Dendritic cell treated with granulocyte-macrophage colony-stimulating factor and Interleukin-4, amounts not matched to agents 40 ng/mL and 50 ng/mL, for 4 days (primary cell): ENCODE measurements at regions not wholly inside any gene's neighbourhood (a gene's known extent, or its start where the extent isn't known, plus 50 kb on each side); places are given as distances from the start of the nearest gene placed in this dataset.
"Not testable (repeated sequence)": the region's sequence is repeated elsewhere in the genome, so short reads cannot be mapped to it uniquely, and the experiment has no call there.

Source experiments
- H3K27ac Mint-ChIP-seq: one replicate; pipeline ENCODE4 v1.8.0; 2022; ENCODE audit warnings: mild to moderate bottlenecking, mixed read lengths
- H3K27me3 Mint-ChIP-seq: one replicate; pipeline ENCODE4 v1.8.0; 2022; ENCODE audit warnings: mild to moderate bottlenecking, mixed read lengths
- H3K36me3 Mint-ChIP-seq: one replicate; pipeline ENCODE4 v1.8.0; 2022; ENCODE audit warnings: low read depth, mixed read lengths
- H3K4me1 Mint-ChIP-seq: one replicate; pipeline ENCODE4 v1.8.0; 2022; ENCODE audit warnings: low read depth, mixed read lengths
- H3K4me3 Mint-ChIP-seq: one replicate; pipeline ENCODE4 v1.8.0; 2022; ENCODE audit warnings: mild to moderate bottlenecking, moderate library complexity, mixed read lengths
- H3K9me3 Mint-ChIP-seq: one replicate; pipeline ENCODE4 v1.8.0; 2022; ENCODE audit warnings: mixed read lengths
- intact Hi-C: fragments of 100-400 bp; cut with micrococcal nuclease; formaldehyde crosslinking; loops from one replicate; pipeline ENCODE4 v1.15.0; 2022

DNA sequence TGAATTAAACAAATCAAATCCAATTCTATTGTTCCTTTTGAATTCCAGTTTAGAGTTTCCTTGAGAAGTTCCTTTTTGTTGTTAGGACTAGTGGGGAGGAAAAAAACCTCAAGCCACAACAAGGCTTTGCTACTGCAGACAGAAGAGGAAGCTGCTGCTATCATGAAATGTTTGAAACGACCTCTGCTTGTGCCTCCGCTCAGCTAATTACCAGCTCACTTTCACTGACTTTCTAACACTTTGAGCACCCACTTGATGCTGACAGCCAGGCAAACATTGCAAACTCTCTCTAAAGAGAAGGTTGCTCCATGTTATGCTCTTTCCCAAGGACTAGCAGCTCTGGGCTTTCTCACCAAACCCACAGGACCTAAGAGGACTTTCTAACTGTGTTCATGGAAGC, 203.9 kb upstream of the PROX1 start:
- Mint-ChIP-seq H3K27me3 (no peaks in the 10 kb centered on the region), H3K4me3 (no peak overlapping the region), H3K27ac (no peak overlapping the region), H3K9me3 (no peaks in the 10 kb centered on the region), H3K4me1 (no peaks in the 10 kb centered on the region), H3K36me3 (no peaks in the 10 kb centered on the region)
- intact Hi-C loops, result no loop called here

DNA sequence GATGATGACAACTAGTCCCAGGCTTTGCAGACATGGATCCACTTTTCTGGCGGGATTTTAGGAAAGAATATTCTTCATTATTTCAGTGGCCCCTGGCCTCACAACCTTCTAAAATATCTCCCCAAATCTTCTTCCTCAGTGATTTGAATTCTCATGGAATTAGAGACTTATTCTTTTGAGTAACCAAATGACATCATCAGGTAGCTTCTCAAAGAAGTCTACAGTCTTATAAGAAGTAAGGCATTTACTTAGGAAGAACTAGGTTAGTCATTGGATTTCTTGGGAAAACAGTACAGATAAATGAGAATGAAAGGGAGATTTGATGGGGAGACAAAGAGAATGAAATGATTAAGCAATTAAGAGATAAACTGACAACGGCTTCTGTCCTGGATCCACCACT, 201.1 kb upstream of the PROX1 start:
- H3K27me3 Mint-ChIP-seq, result no peaks in the 10 kb centered on the region
- no peak overlapping the region for H3K4me3 Mint-ChIP-seq
- intact Hi-C loops, result no loop called here
- H3K27ac Mint-ChIP-seq, result no peak overlapping the region
- no peaks in the 10 kb centered on the region for H3K36me3 Mint-ChIP-seq
- H3K9me3 Mint-ChIP-seq, result no peaks in the 10 kb centered on the region
- no peaks in the 10 kb centered on the region for H3K4me1 Mint-ChIP-seq

DNA sequence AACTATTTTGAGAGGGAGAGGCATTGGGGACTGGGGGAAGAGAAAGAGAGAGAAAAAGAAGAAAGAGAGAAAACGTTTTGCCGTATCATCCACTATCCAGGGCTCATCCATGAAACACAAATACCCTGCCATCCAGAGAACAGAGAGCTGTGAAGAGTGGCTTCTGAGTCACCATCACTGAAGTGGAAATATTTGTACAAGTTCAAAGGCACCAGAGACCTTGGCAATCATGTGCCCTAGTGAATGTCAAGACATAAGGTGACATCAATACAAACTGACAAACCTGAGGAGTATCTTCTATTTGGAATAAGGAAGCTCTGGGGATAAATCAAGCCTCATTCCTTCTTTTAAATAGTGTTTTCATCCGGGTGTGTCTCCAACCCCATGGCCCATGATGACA, 197.2 kb upstream of the PROX1 start:
- no peaks in the 10 kb centered on the region for H3K4me1 Mint-ChIP-seq
- H3K27me3 Mint-ChIP-seq, result no peaks in the 10 kb centered on the region
- H3K9me3 Mint-ChIP-seq, result no peaks in the 10 kb centered on the region
- no peaks in the 10 kb centered on the region for H3K36me3 Mint-ChIP-seq
- intact Hi-C loops, result no loop called here
- H3K4me3 Mint-ChIP-seq, result no peak overlapping the region
- H3K27ac Mint-ChIP-seq, result no peak overlapping the region

DNA sequence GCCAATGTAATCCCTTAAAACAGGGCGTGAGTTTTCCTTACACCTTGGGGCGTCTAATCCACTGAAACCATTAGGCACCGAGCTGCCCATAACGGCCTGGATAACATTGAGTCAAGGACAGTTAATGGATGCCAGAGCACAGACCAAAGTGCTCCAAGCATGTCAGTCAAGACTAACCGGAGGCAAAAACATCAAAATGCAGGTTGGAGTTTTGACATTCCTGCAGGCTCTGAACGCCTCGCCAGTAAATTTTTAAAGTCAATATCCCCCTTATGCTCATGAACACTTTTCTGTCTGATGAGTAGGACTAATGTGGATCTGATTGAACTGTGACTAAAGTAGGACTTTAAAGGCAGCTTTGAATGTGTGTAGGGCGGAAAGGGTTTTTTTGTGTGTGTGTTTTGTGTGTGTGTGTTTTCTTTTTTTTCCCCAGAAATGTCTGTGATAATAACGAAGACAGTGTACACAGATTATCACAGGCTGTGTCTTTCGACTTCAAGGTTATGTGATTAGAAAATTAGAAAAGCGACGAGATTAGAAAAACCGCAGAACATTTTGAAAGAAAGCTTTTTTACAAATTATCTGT, 194.2 kb upstream of the PROX1 start:
- no peaks in the 10 kb centered on the region for H3K9me3 Mint-ChIP-seq
- H3K4me3 Mint-ChIP-seq, result no peak overlapping the region
- no peaks in the 10 kb centered on the region for H3K36me3 Mint-ChIP-seq
- H3K27ac Mint-ChIP-seq, result no peak overlapping the region
- intact Hi-C loops, result no loop called here
- no peaks in the 10 kb centered on the region for H3K4me1 Mint-ChIP-seq
- no peaks in the 10 kb centered on the region for H3K27me3 Mint-ChIP-seq

DNA sequence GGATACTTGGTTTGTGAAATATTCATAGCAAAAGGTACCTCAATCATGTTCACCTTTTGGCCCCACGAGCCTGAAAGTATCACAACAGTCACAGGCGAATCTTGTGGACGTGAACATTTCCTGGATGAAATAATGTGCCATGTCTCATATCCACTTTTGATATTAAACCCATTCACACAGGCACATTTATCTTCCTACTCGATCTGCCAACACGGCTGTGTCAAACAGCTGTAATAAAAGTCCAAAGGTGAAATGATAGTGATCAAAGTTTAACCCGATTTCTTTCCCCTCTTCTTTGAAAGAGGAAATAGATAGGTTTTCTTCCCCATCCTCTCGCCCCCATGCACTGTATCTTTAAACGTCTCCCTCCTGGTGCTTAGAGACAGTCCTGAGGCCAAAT, 191.2 kb upstream of the PROX1 start:
- Mint-ChIP-seq H3K27ac (no peak overlapping the region), H3K36me3 (no peaks in the 10 kb centered on the region), H3K27me3 (no peaks in the 10 kb centered on the region), H3K4me3 (no peak overlapping the region), H3K9me3 (no peaks in the 10 kb centered on the region), H3K4me1 (no peaks in the 10 kb centered on the region)
- intact Hi-C loops, result no loop called here

DNA sequence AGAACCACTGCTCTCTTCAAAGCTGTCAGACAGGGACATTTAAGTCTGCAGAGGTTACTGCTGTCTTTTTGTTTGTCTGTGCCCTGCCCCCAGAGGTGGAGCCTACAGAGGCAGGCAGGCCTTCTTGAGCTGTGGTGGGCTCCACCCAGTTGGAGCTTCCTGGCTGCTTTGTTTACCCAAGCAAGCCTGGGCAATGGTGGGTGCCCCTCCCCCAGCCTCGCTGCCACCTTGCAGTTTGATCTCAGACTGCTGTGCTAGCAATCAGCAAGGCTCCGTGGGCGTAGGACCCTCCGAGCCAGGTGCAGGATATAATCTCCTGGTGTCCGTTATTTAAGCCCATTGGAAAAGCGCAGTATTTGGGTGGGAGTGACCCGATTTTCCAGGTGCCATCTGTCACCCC, 179.5 kb upstream of the PROX1 start:
- H3K36me3 Mint-ChIP-seq, H3K4me3 Mint-ChIP-seq, H3K27me3 Mint-ChIP-seq, intact Hi-C loops, H3K4me1 Mint-ChIP-seq, H3K27ac Mint-ChIP-seq: not testable (repeated sequence)
- H3K9me3 Mint-ChIP-seq, result peaks cover 30% of the 10 kb centered on the region

DNA sequence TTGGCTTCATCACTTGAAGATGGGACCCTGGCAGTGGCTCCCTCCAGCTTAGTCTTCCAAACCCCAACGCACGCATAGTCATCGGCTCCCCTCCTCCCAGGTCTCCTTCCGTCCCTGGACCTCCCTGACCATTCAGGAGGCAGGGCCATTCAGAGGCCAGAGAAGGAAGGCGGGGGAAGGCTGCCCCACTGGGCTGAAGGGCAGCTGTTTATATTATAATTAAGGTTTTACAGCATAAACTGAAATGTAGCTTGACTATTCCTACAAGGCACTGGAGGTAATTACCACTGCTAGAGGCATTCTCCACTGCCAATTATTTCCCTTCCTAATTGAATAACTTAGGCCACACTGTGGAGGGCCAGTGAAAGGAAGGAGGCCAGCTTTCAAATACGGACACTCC, 170.6 kb upstream of the PROX1 start:
- Mint-ChIP-seq H3K9me3 (no peaks in the 10 kb centered on the region), H3K27me3 (no peaks in the 10 kb centered on the region), H3K4me3 (no peak overlapping the region), H3K4me1 (no peaks in the 10 kb centered on the region), H3K27ac (no peak overlapping the region), H3K36me3 (no peaks in the 10 kb centered on the region)
- intact Hi-C loops, result no loop called here

DNA sequence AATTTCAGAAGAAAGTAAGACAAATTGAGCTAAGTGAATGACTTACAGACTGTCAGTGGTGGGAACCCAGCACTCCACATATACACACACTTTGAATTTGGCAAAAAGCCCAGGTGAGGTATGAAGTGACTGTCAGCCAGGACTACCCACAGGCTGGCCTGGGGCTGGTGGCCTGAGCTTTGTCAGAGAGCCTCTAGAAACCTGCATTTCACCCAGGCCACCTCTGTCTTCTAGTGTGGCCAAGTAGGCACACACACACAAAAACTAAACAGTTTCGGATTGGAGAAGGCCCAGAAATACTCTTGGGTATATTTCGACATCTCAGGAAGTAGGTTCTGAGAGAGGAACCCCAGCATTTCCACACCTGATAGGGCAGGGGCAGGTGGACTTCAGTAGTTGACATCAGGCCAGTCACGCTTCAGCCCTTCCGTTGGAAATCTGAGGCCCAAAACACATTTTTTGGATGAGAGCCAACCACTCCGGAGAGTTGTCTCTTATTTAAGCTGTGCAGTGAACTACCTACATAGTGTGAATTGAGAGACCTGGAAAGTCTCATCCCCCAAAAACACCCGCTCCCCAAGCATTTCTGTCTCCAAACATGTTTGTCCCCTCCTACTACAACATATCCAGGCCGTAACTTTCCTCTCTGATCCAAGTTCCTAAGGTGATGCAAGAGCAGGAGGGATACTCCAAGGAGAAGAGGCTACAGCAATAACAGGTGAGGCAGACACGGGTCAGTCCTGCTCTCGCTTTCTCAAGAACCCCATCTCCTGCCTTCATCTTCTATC, 167.2 kb upstream of the PROX1 start:
- Mint-ChIP-seq H3K9me3 (no peaks in the 10 kb centered on the region), H3K27me3 (no peaks in the 10 kb centered on the region), H3K36me3 (no peaks in the 10 kb centered on the region), H3K4me1 (no peaks in the 10 kb centered on the region), H3K4me3 (no peak overlapping the region), H3K27ac (no peak overlapping the region)
- intact Hi-C loops, result no loop called here

DNA sequence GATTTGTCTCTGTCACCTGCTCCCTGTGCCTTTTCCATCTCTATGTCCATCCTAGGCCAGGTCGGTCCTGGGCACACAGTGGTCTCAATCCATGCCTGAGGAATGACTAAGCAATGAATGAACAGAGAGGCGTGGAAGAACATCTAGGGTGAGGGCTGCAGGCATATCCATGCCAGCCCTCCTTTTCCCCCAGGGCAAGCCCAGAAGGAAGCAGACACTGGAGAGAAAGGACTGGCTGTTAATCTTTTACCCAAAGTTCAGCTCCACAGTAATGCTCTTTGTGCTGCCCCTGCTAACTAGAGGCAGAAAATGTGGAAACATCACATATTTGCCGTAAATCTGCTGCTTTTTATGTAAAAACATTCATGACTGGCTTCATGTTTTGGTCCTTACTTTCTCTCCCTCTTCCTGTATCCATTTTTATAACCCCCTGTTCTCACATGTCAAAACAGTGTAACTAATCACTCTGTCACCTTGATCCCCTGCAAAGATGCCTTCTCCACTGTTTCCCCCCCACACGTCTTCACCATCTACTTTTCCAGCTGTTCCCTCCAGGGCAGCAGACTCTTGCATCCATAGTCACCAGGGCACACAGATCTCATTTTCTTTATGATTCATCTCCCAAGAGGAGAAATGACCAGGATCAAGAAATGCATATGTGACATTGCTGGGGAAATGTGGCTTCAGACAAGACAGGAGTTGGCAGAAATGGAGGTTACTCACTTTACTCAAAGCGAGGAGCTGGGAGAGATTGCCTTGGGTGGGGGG, 166.4 kb upstream of the PROX1 start:
- intact Hi-C loops, result no loop called here
- no peaks in the 10 kb centered on the region for H3K27me3 Mint-ChIP-seq
- H3K27ac Mint-ChIP-seq, result no peak overlapping the region
- no peaks in the 10 kb centered on the region for H3K36me3 Mint-ChIP-seq
- no peaks in the 10 kb centered on the region for H3K4me1 Mint-ChIP-seq
- no peak overlapping the region for H3K4me3 Mint-ChIP-seq
- H3K9me3 Mint-ChIP-seq, result no peaks in the 10 kb centered on the region

DNA sequence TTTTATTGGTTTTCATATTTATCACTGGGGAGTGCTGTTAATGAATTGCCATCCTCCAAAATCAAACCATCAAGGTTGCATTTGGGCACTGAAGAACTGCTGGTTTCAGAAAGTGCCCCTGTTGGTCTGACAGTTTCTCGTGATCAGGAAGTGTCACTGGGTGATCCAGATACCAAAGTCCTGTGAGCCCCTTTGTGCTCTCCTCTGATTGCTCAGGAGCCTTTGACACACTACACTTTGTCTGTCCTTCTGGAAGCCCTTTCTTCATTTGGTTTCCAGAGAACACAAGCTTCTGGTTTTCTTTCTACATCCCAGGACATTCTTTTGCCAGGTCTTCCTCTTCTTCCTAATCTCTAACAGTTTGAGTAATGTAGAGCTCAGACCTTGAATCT, 165.8 kb upstream of the PROX1 start:
- Mint-ChIP-seq H3K27me3 (no peaks in the 10 kb centered on the region), H3K4me1 (no peaks in the 10 kb centered on the region), H3K27ac (no peak overlapping the region), H3K9me3 (no peaks in the 10 kb centered on the region), H3K36me3 (no peaks in the 10 kb centered on the region), H3K4me3 (no peak overlapping the region)
- intact Hi-C loops, result no loop called here

DNA sequence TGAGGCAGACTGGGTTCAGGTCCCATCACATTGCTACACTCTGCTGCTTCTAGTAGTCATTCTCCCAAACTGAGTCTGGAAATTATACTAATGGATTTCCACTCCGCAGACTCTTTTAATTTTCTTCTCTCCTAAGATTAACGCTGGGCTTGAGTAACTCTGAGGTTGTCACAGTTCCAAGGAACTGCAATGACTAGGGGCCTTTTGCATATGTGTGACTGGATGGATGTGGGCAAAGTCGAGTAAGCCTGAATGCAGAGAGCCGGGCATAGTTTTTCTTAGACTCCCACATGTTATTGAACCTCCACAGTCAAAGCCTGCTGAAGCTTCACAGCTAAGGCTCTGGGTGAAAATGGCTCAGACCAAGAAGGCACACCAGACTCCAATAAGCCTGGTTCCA, 160.9 kb upstream of the PROX1 start:
- Mint-ChIP-seq H3K27ac (no peak overlapping the region), H3K27me3 (no peaks in the 10 kb centered on the region), H3K4me1 (no peaks in the 10 kb centered on the region), H3K9me3 (no peaks in the 10 kb centered on the region), H3K4me3 (no peak overlapping the region), H3K36me3 (no peaks in the 10 kb centered on the region)
- intact Hi-C loops, result no loop called here

DNA sequence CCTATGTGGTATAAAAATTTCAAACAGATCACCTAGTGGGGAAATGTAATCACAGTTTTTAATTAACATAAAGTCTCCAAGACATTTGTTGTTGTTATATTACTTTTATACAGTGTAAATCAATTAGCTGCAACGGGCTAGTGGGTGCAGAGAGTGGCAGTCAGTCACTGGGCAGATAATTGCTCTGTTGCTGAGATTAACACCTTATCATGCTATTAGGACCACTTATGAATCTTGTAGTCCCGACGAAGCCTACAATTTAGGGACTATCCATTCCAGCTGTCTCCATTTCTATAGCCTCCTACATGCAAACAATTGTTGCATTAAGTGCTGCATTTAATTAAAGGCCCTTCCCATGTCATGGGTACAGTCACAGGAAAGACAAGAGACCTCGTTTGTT, 158.9 kb upstream of the PROX1 start:
- H3K9me3 Mint-ChIP-seq, result no peaks in the 10 kb centered on the region
- no peaks in the 10 kb centered on the region for H3K27me3 Mint-ChIP-seq
- no peak overlapping the region for H3K4me3 Mint-ChIP-seq
- H3K27ac Mint-ChIP-seq, result no peak overlapping the region
- intact Hi-C loops, result no loop called here
- H3K4me1 Mint-ChIP-seq, result no peaks in the 10 kb centered on the region
- no peaks in the 10 kb centered on the region for H3K36me3 Mint-ChIP-seq

DNA sequence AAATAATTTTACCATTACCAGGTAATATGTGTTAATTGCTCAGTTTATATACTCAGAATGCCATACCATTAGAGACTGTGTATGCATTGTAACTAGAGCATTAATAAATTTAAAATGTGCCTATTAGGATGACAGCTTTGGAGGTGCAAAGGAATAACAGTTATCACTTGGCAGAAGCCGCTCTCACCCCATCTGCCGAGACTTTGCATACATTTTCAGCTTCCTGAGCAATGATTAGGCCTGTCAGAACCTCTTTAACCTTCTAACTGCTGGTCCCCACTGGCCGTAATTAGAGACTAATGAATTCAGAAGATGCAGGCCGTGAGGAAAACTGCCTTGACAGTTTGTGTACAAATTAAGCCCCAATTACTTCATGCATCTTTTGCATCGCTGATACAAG, 158.0 kb upstream of the PROX1 start:
- no peaks in the 10 kb centered on the region for H3K36me3 Mint-ChIP-seq
- H3K27ac Mint-ChIP-seq, result no peak overlapping the region
- no peaks in the 10 kb centered on the region for H3K27me3 Mint-ChIP-seq
- no peaks in the 10 kb centered on the region for H3K4me1 Mint-ChIP-seq
- intact Hi-C loops, result no loop called here
- no peak overlapping the region for H3K4me3 Mint-ChIP-seq
- no peaks in the 10 kb centered on the region for H3K9me3 Mint-ChIP-seq

DNA sequence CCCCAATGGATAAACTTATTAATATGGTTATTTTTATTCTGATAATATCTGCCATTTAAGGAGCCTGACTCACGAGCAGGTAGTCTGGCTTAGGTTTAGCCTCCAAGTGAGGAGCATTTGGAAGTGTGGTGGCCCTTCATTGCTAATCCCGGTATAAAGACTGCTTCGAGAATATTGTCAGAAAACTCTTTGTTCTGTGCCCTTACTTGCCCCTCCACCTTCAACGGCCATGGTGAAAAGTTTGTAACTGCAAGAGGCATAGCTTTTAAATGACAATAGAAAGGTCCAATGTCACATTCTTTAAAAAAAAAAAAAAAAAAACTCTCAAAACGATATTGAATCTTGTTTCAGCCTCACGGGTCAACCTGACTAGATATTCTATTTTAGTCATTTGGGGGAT, 157.4 kb upstream of the PROX1 start:
- Mint-ChIP-seq H3K4me3 (no peak overlapping the region), H3K27ac (no peak overlapping the region), H3K27me3 (no peaks in the 10 kb centered on the region), H3K9me3 (no peaks in the 10 kb centered on the region), H3K4me1 (no peaks in the 10 kb centered on the region), H3K36me3 (no peaks in the 10 kb centered on the region)
- intact Hi-C loops, result no loop called here
